Panc1 (cell line): ENCODE measurements at regions not wholly inside any gene's neighbourhood (a gene's known extent, or its start where the extent isn't known, plus 50 kb on each side); places are given as distances from the start of the nearest gene placed in this dataset.

Source experiments
- CTCF ChIP-seq: fragments of 450-650 bp; IDR thresholded peaks from 2 replicates; pipeline ENCODE4 v1.5.1; 2017; ENCODE audit warnings: mild to moderate bottlenecking
- POLR2AphosphoS5 ChIP-seq: IDR thresholded peaks from 2 replicates; pipeline ENCODE4 v1.6.1; 2012; ENCODE audit warnings: mild to moderate bottlenecking, low read depth, low read length, moderate library complexity
- SIN3A ChIP-seq: IDR thresholded peaks from 2 replicates; pipeline ENCODE4 v1.6.1; 2012; ENCODE audit warnings: low read depth, mild to moderate bottlenecking, low read length, moderate library complexity, borderline replicate concordance; ENCODE audit not compliant: insufficient read depth
- TCF7L2 ChIP-seq: IDR thresholded peaks from 2 replicates; pipeline ENCODE4 v1.6.1; 2011; ENCODE audit warnings: mild to moderate bottlenecking, low read depth, low read length, inconsistent platforms

GRCh38 chr2:196482119-196483065 is 157.1 kb upstream of the CCDC150 start:
- TF ChIP-seq SIN3A, result no peak
- TF ChIP-seq CTCF, result no peak
- TF ChIP-seq POLR2AphosphoS5, result no peak
- no peak for TF ChIP-seq TCF7L2
